OCI-LY7 (cell line): ENCODE measurements at regions not wholly inside any gene's neighbourhood (a gene's known extent, or its start where the extent isn't known, plus 50 kb on each side); places are given as distances from the start of the nearest gene placed in this dataset.

Experiments
- EZH2phosphoT487 ChIP-seq: fragments of 200-600 bp; sonication (generic); IDR thresholded peaks from 2 replicates; pipeline ENCODE4 v1.6.1; 2018; ENCODE audit warnings: low read depth, borderline replicate concordance, mild to moderate bottlenecking, mixed run types, antibody characterized with exemption, low read length, moderate library complexity, mixed read lengths
- TF ChIP-seq, protein P1 (sequence below): fragments of 200-600 bp; sonication (generic); conservative IDR thresholded peaks from 2 replicates; pipeline ENCODE4 v1.5.1; 2014; ENCODE audit warnings: mild to moderate bottlenecking, antibody characterized with exemption, low read length, moderate library complexity, mixed read lengths

GRCh38 chr13:50286324-50286723 is 271.1 kb downstream of the KCNRG start:
- TF ChIP-seq EZH2phosphoT487 = no peak
- TF ChIP-seq, protein P1, sequence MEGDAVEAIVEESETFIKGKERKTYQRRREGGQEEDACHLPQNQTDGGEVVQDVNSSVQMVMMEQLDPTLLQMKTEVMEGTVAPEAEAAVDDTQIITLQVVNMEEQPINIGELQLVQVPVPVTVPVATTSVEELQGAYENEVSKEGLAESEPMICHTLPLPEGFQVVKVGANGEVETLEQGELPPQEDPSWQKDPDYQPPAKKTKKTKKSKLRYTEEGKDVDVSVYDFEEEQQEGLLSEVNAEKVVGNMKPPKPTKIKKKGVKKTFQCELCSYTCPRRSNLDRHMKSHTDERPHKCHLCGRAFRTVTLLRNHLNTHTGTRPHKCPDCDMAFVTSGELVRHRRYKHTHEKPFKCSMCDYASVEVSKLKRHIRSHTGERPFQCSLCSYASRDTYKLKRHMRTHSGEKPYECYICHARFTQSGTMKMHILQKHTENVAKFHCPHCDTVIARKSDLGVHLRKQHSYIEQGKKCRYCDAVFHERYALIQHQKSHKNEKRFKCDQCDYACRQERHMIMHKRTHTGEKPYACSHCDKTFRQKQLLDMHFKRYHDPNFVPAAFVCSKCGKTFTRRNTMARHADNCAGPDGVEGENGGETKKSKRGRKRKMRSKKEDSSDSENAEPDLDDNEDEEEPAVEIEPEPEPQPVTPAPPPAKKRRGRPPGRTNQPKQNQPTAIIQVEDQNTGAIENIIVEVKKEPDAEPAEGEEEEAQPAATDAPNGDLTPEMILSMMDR = no peak
